Activated CD8-positive, alpha-beta memory T cell treated with anti-CD3 and anti-CD28 coated beads for 48 hours (primary cell): ENCODE measurements at regions not wholly inside any gene's neighbourhood (a gene's known extent, or its start where the extent isn't known, plus 50 kb on each side); places are given as distances from the start of the nearest gene placed in this dataset.

Source experiments
- DNase-seq, 3 experiments: peaks; one replicate each; pipeline ENCODE4 v3.0.0-alpha.2; 2020; ENCODE audit warnings: low read depth in 2 of 3, low spot score in 2 of 3

- no peak for DNase-seq
These were observed 129.7 kb downstream of the TDRD15 start for GRCh38 chr2:21253311-21254027.

- DNase-seq = no peak
These were observed 130.6 kb downstream of the TDRD15 start for GRCh38 chr2:21254170-21254965.

- DNase-seq = no peak
These were observed 132.2 kb downstream of the TDRD15 start for GRCh38 chr2:21256006-21256405.

- no peak for DNase-seq
These were observed 133.9 kb downstream of the TDRD15 start for GRCh38 chr2:21257621-21258020.

GRCh38 chr2:21258082-21258481, 134.3 kb downstream of the TDRD15 start:
- no peak for DNase-seq

GRCh38 chr2:21260311-21260710, 136.5 kb downstream of the TDRD15 start:
- no peak for DNase-seq

GRCh38 chr2:21261591-21261990, 137.8 kb downstream of the TDRD15 start:
- DNase-seq = no peak

- DNase-seq = no peak
These were observed 138.7 kb downstream of the TDRD15 start for GRCh38 chr2:21262426-21262940.

- DNase-seq = no peak
These were observed 139.9 kb downstream of the TDRD15 start for GRCh38 chr2:21263622-21264021.

GRCh38 chr2:21265752-21266151, 142.0 kb downstream of the TDRD15 start:
- DNase-seq = no peak

- no peak for DNase-seq
These were observed 143.6 kb downstream of the TDRD15 start for GRCh38 chr2:21267232-21267835.

GRCh38 chr2:21268197-21268877, 144.6 kb downstream of the TDRD15 start:
- no peak for DNase-seq

GRCh38 chr2:21268878-21269224, 145.1 kb downstream of the TDRD15 start:
- DNase-seq = no peak

- DNase-seq = no peak
These were observed 145.6 kb downstream of the TDRD15 start for GRCh38 chr2:21269382-21269781.

- no peak for DNase-seq
These were observed 146.3 kb downstream of the TDRD15 start for GRCh38 chr2:21270083-21270491.

- no peak for DNase-seq
These were observed 146.9 kb downstream of the TDRD15 start for GRCh38 chr2:21270708-21271122.

- no peak for DNase-seq
These were observed 152.4 kb downstream of the TDRD15 start for GRCh38 chr2:21276163-21276562.

- DNase-seq = no peak
These were observed 153.6 kb downstream of the TDRD15 start for GRCh38 chr2:21277068-21278056.

- no peak for DNase-seq
These were observed 155.8 kb downstream of the TDRD15 start for GRCh38 chr2:21279525-21279924.

- no peak for DNase-seq
These were observed 157.0 kb downstream of the TDRD15 start for GRCh38 chr2:21280793-21281192.
